Stomach (tissue), 8 donors: ENCODE measurements at regions not wholly inside any gene's neighbourhood (a gene's known extent, or its start where the extent isn't known, plus 50 kb on each side); places are given as distances from the start of the nearest gene placed in this dataset.
A peak's percentile ranks its signal among the peaks of the same experiment; 100 is the strongest.

ENCODE experiments used
- DNase-seq, 2 donors: peaks; one replicate each; pipeline versions ENCODE4 v3.0.0 to v3.0.0-alpha.2; 2013 to 2019
- H3K27ac ChIP-seq, 5 donors: fragments of 200-600 bp in 4 of 5; sonication (generic) in 4 of 5; one replicate each; pipeline ENCODE4 v1.5.1; 2013 to 2019; ENCODE audit warnings: mild to moderate bottlenecking in 1 of 5, moderate library complexity in 1 of 5
- H3K27me3 ChIP-seq, 3 donors: fragments of 200-600 bp; sonication (generic); one replicate each; pipeline ENCODE4 v1.5.1; 2017 to 2019; ENCODE audit warnings: mixed run types in 1 of 3
- H3K36me3 ChIP-seq, 4 donors: fragments of 200-600 bp; sonication (generic); 1 replicate in 3 of 4; 2 replicates in 1 of 4; pipeline ENCODE4 v1.5.1; 2016 to 2019
- H3K4me1 ChIP-seq, 4 donors: fragments of 200-600 bp; sonication (generic); one replicate each; pipeline ENCODE4 v1.5.1; 2016 to 2019
- H3K4me3 ChIP-seq, 4 donors: fragments of 200-600 bp; sonication (generic) in 3 of 4; one replicate each; pipeline ENCODE4 v1.5.1; 2016 to 2019; ENCODE audit warnings: mild to moderate bottlenecking in 1 of 4
- H3K9me3 ChIP-seq, 4 donors: fragments of 200-600 bp; sonication (generic); one replicate each; pipeline ENCODE4 v1.5.1; 2016 to 2019
- EP300 ChIP-seq: sonication (generic); formaldehyde crosslinking; IDR thresholded peaks from one replicate; pipeline ENCODE4 v1.6.1; 2017; ENCODE audit warnings: antibody characterized with exemption
- POLR2A ChIP-seq, 4 donors: fragments of 450-650 bp; IDR thresholded peaks; one replicate each; pipeline ENCODE4 v1.6.1; 2016; ENCODE audit warnings: antibody characterized with exemption in 4 of 4, control low read depth in 2 of 4, mild to moderate bottlenecking in 1 of 4, moderate library complexity in 1 of 4
- POLR2AphosphoS5 ChIP-seq, 3 donors: sonication (generic); formaldehyde crosslinking; IDR thresholded peaks; one replicate each; pipeline ENCODE4 v1.6.1; 2016; ENCODE audit warnings: antibody characterized with exemption in 3 of 3
- WGBS, 5 donors: extraction: QIAGEN DNeasy Blood & Tissue Kit in 3 of 5; methylation state at CpG; one replicate each; pipeline versions ENCODE4 v1.1.5 to v1.1.7; 2013 to 2018; 5-methylcytosine and 5-hydroxymethylcytosine counted together
- intact Hi-C: fragments of 100-400 bp; cut with DNase I; formaldehyde crosslinking; loops from one replicate; pipeline ENCODE4 v1.15.1; 2023; ENCODE audit warnings: low total_unique reads
- TF ChIP-seq, protein P1 (sequence below), 7 experiments: fragments of 450-650 bp in 4 of 7; fragments of 200-600 bp in 3 of 7; sonication (generic) in 3 of 7; IDR thresholded peaks; one replicate each; pipeline ENCODE4 v1.5.1; 2016 to 2019; ENCODE audit warnings: antibody characterized with exemption in 7 of 7, control low read depth in 2 of 7, mild to moderate bottlenecking in 1 of 7
- donor health status: healthy with polysubstance abuse.
- donor health status: Bipolar disorder and iron deficiency.
- donor health status: healthy.

DNA sequence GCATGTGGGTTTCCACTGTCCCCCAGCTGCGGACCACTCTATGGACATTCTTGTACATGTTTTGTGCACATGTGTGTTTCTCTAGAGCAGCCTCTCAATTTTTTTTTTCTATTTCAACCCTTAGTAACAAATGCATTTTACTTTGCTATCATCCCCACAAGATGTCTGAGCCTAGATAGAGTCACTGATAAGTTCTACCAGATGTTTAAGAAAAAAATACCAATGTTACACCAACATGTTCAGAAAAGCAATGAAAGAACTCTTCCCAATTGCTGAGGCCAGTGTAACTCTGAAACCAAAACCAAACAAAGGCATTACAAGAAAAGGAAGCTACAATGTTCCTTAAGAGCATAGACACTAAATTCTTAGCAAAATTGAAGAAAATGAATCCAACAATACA is 218.5 kb downstream of the CXCL12 start:
- TF ChIP-seq, protein P1, sequence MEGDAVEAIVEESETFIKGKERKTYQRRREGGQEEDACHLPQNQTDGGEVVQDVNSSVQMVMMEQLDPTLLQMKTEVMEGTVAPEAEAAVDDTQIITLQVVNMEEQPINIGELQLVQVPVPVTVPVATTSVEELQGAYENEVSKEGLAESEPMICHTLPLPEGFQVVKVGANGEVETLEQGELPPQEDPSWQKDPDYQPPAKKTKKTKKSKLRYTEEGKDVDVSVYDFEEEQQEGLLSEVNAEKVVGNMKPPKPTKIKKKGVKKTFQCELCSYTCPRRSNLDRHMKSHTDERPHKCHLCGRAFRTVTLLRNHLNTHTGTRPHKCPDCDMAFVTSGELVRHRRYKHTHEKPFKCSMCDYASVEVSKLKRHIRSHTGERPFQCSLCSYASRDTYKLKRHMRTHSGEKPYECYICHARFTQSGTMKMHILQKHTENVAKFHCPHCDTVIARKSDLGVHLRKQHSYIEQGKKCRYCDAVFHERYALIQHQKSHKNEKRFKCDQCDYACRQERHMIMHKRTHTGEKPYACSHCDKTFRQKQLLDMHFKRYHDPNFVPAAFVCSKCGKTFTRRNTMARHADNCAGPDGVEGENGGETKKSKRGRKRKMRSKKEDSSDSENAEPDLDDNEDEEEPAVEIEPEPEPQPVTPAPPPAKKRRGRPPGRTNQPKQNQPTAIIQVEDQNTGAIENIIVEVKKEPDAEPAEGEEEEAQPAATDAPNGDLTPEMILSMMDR (IDR thresholded peaks at IDR 0.05), result no peak
- TF ChIP-seq POLR2A (IDR thresholded peaks at IDR 0.05) (no peak), EP300 (no peak), POLR2AphosphoS5 (IDR thresholded peaks at IDR 0.05) (no peak)
- WGBS, 5 donors, result 85 to 95% (median 95%) methylated on average over 1 of the region's 1 CpG
- H3K27ac ChIP-seq, result no peak overlapping the region
- no peaks in the 10 kb centered on the region for H3K9me3 ChIP-seq
- no peaks in the 10 kb centered on the region for H3K36me3 ChIP-seq
- DNase-seq, result no peak
- no peaks in the 10 kb centered on the region for H3K27me3 ChIP-seq
- H3K4me3 ChIP-seq, result no peak overlapping the region
- H3K4me1 ChIP-seq, result no peaks in the 10 kb centered on the region
- intact Hi-C loops, result no loop called here

DNA sequence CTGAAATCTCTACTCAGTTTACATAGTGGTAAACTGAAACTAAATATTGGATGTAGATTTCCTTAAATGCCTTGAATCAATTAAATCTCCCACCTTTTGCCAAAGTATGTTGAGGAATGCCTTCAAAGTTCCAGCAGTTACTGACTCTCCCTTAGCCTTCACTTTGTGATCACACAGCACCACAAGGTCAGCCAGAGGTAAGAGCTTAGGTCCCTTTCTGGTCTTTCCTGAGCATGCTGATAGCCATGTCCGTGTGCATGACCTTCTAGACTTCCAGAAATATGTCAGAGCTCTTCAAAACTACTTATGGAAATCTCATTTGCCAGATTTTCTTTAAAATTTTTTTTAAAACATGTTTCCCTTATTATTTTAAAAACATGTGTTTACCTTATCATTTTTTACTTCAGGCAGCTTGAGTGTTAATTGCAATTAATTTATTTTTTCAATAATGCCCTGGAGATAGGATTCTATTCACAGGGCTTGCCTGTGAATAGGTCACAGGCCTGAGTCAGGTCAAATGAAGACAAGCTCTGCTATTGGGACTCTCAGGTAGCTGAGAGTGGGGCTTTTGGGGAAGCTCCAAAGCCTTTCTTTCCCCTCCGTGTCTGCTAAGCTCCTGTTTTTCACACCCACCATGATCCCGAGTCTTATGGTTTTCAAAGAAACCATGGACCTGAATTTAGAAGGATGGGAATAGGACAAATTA is 220.5 kb downstream of the CXCL12 start:
- H3K27ac ChIP-seq, result no peak overlapping the region
- H3K36me3 ChIP-seq, result no peaks in the 10 kb centered on the region
- H3K27me3 ChIP-seq, result no peaks in the 10 kb centered on the region
- no peaks in the 10 kb centered on the region for H3K9me3 ChIP-seq
- intact Hi-C loops, result no loop called here
- no peak overlapping the region for H3K4me3 ChIP-seq
- TF ChIP-seq, protein P1 (IDR thresholded peaks at IDR 0.05), result no peak
- TF ChIP-seq POLR2AphosphoS5 (IDR thresholded peaks at IDR 0.05) (no peak), POLR2A (IDR thresholded peaks at IDR 0.05) (no peak), EP300 (no peak)
- DNase-seq, result peak in 1 of 2 donors; percentile 26
- no peaks in the 10 kb centered on the region for H3K4me1 ChIP-seq
- 64 to 85% (median 75%) methylated on average over 3 of the region's 3 CpGs for WGBS, 5 donors

GRCh38 chr10:44161184-44161583 is 223.7 kb downstream of the CXCL12 start:
- Histone ChIP-seq H3K27ac (no peak overlapping the region), H3K4me1 (no peaks in the 10 kb centered on the region), H3K36me3 (no peaks in the 10 kb centered on the region), H3K27me3 (no peaks in the 10 kb centered on the region), H3K9me3 (peaks cover 0 to 16% (median 3%) of the 10 kb centered on the region in 4 donors), H3K4me3 (no peak overlapping the region)
- intact Hi-C loops, result no loop called here
- DNase-seq, result no peak
- TF ChIP-seq EP300 (no peak), POLR2AphosphoS5 (IDR thresholded peaks at IDR 0.05) (no peak), POLR2A (IDR thresholded peaks at IDR 0.05) (no peak)
- TF ChIP-seq, protein P1 (IDR thresholded peaks at IDR 0.05), result no peak

DNA sequence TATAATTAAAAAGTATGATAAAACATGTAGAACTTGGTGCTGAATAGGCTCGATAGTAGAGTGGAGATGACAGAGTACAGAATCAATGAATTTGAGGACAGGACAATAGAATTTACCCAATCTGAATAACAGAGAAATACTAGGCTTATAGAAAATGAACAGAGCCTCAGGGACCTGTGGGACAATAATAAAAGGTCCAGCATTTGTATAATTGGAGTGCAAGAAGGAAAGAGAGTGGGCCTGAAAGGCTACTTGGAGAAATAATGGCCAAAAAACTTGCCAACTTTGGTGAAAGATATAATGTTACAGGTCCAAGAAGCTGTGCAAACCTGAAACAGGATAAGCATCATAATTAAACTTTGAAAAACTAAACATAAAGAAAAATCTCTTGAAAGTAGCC is 227.3 kb downstream of the CXCL12 start:
- WGBS, 5 donors, result 90 to 100% (median 94%) methylated on average over 1 of the region's 1 CpG
- intact Hi-C loops, result no loop called here

More for the DNA sequence above, 227.3 kb downstream of the CXCL12 start:
- Histone ChIP-seq H3K27me3 (no peaks in the 10 kb centered on the region), H3K36me3 (no peaks in the 10 kb centered on the region), H3K27ac (no peak overlapping the region), H3K4me1 (no peaks in the 10 kb centered on the region), H3K4me3 (no peak overlapping the region), H3K9me3 (peaks cover 0 to 16% (median 4%) of the 10 kb centered on the region in 4 donors)
- TF ChIP-seq, protein P1 (IDR thresholded peaks at IDR 0.05), result no peak
- TF ChIP-seq POLR2AphosphoS5 (IDR thresholded peaks at IDR 0.05) (no peak), POLR2A (IDR thresholded peaks at IDR 0.05) (no peak), EP300 (no peak)
- DNase-seq, result no peak
